ENCODE measurements at regions not wholly inside any gene's neighbourhood (a gene's known extent, or its start where the extent isn't known, plus 50 kb on each side); places are given as distances from the start of the nearest gene placed in this dataset.

GRCh38 chr20:51238675-51239305, 215.9 kb upstream of the KCNG1 start:
- Mint-ChIP-seq H3K4me3 (no peak overlapping the region), H3K9me3 (no peaks in the 10 kb centered on the region), H3K27ac (no peak overlapping the region), H3K4me1 (ENCODE audit: low read depth) (no peaks in the 10 kb centered on the region), H3K36me3 (ENCODE audit: low read depth) (no peaks in the 10 kb centered on the region), H3K27me3 (peaks cover 29% of the 10 kb centered on the region)
- CTCF ChIA-PET, result no interaction called here
- no peak for TF ChIP-seq CTCF (IDR thresholded peaks at IDR 0.05)
- Histone ChIP-seq H3K9me3 (ENCODE audit: control insufficient read depth in 1 of 2, insufficient read depth in 1 of 2, low read length in 2 of 2) (peaks cover 5% of the 10 kb centered on the region in 2 experiments), H3K27ac (ENCODE audit: low read depth in 1 of 2, low read length in 2 of 2) (no peak overlapping the region), H3K4me3 (ENCODE audit: low read length) (no peak overlapping the region), H3K27me3 (ENCODE audit: control insufficient read depth in 1 of 2, insufficient read depth in 2 of 2, low read length in 2 of 2) (peaks cover 0 to 5% of the 10 kb centered on the region in 2 experiments), H3K36me3 (ENCODE audit: insufficient read depth, low read length) (no peaks in the 10 kb centered on the region), H3K4me1 (ENCODE audit: insufficient read depth, low read length) (no peaks in the 10 kb centered on the region)
- intact Hi-C loops (cut with DNase I, micrococcal nuclease), result no loop called here
- POLR2A ChIA-PET, result no interaction called here
- no peak for DNase-seq
- ATAC-seq (ENCODE audit: poor library complexity), result no peak

- H3K4me3 ChIP-seq (ENCODE audit: low read length), result no peak overlapping the region
- no peaks in the 10 kb centered on the region for H3K36me3 Mint-ChIP-seq (ENCODE audit: low read depth)
- intact Hi-C loops (cut with DNase I, micrococcal nuclease), result no loop called here
- ChIA-PET CTCF (no interaction called here), POLR2A (no interaction called here)
- no peaks in the 10 kb centered on the region for H3K36me3 ChIP-seq (ENCODE audit: insufficient read depth, low read length)
- no peaks in the 10 kb centered on the region for H3K4me1 ChIP-seq (ENCODE audit: insufficient read depth, low read length)
- no peak overlapping the region for H3K27ac ChIP-seq (ENCODE audit: low read depth in 1 of 2, low read length in 2 of 2)
- H3K27me3 ChIP-seq (ENCODE audit: control insufficient read depth in 1 of 2, insufficient read depth in 2 of 2, low read length in 2 of 2), result peaks cover 4 to 5% of the 10 kb centered on the region in 2 experiments
- no peak for ATAC-seq (ENCODE audit: poor library complexity)
- H3K27me3 Mint-ChIP-seq, result peaks cover 35% of the 10 kb centered on the region
- TF ChIP-seq CTCF (IDR thresholded peaks at IDR 0.05), result no peak
- H3K4me1 Mint-ChIP-seq (ENCODE audit: low read depth), result no peaks in the 10 kb centered on the region
- no peaks in the 10 kb centered on the region for H3K9me3 Mint-ChIP-seq
- H3K4me3 Mint-ChIP-seq, result no peak overlapping the region
- no peak for DNase-seq
- H3K27ac Mint-ChIP-seq, result no peak overlapping the region
- peaks cover 2 to 5% of the 10 kb centered on the region in 2 experiments for H3K9me3 ChIP-seq (ENCODE audit: control insufficient read depth in 1 of 2, insufficient read depth in 1 of 2, low read length in 2 of 2)
Observed at GRCh38 chr20:51237791-51238190, 214.9 kb upstream of the KCNG1 start.

- Histone ChIP-seq H3K27ac (ENCODE audit: low read depth in 1 of 2, low read length in 2 of 2) (no peak overlapping the region), H3K27me3 (ENCODE audit: control insufficient read depth in 1 of 2, insufficient read depth in 2 of 2, low read length in 2 of 2) (peaks cover 4 to 5% of the 10 kb centered on the region in 2 experiments), H3K9me3 (ENCODE audit: control insufficient read depth in 1 of 2, insufficient read depth in 1 of 2, low read length in 2 of 2) (peaks cover 0 to 5% of the 10 kb centered on the region in 2 experiments), H3K4me1 (ENCODE audit: insufficient read depth, low read length) (no peaks in the 10 kb centered on the region), H3K36me3 (ENCODE audit: insufficient read depth, low read length) (no peaks in the 10 kb centered on the region), H3K4me3 (ENCODE audit: low read length) (no peak overlapping the region)
- Mint-ChIP-seq H3K4me3 (no peak overlapping the region), H3K36me3 (ENCODE audit: low read depth) (no peaks in the 10 kb centered on the region), H3K27ac (no peak overlapping the region), H3K27me3 (peaks cover 35% of the 10 kb centered on the region), H3K4me1 (ENCODE audit: low read depth) (no peaks in the 10 kb centered on the region), H3K9me3 (no peaks in the 10 kb centered on the region)
- intact Hi-C loops (cut with DNase I, micrococcal nuclease), result no loop called here
- DNase-seq, result no peak
- no peak for TF ChIP-seq CTCF (IDR thresholded peaks at IDR 0.05)
- POLR2A ChIA-PET, result no interaction called here
- ATAC-seq (ENCODE audit: poor library complexity), result no peak
- CTCF ChIA-PET, result no interaction called here
Observed at GRCh38 chr20:51237278-51237677, 214.4 kb upstream of the KCNG1 start.
